ENCODE measurements at regions not wholly inside any gene's neighbourhood (a gene's known extent, or its start where the extent isn't known, plus 50 kb on each side); places are given as distances from the start of the nearest gene placed in this dataset.

DNA sequence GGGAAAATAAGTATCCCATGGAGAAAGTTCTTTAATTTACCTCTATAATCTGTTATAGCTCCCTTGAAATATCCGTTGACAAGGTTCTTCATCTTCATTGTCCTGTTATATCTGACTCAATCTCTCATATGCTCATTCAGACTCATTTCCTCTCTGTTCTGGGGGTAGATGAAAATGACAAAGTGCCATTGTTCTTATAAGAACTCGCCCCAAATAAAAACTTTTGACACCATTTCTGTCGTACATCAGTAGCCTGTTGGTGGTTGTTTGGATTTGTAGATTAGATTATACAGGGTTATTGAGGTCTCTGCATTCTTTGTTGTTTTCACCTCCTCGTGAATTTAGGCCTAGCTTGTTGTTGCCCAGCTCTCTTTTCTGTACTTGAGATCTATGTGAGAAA lies 55.2 kb upstream of the IPO9 start:
- no peak overlapping the region for H3K4me3 ChIP-seq (ENCODE audit: low read length)
- H3K9ac ChIP-seq (ENCODE audit: extremely low read depth, low read length, poor library complexity, severe bottlenecking) = no peak overlapping the region
- Mint-ChIP-seq H3K27me3 (ENCODE audit: insufficient read depth) (peaks cover 50% of the 10 kb centered on the region), H3K36me3 (ENCODE audit: low read depth) (peaks cover 16% of the 10 kb centered on the region), H3K9me3 (peaks cover 27% of the 10 kb centered on the region), H3K4me3 (no peak overlapping the region), H3K4me1 (peaks cover 19% of the 10 kb centered on the region), H3K27ac (no peak overlapping the region)
- 94 to 100% methylated on average over 1 to 4 of the region's 4 CpGs for WGBS, 2 experiments (ENCODE audit: insufficient coverage in 1 of 2, insufficient read length in 1 of 2)
- peaks cover 32% of the 10 kb centered on the region for H3K27me3 ChIP-seq (ENCODE audit: control insufficient read depth, insufficient read depth, low read length, poor library complexity, severe bottlenecking)
- H3K9me3 ChIP-seq (ENCODE audit: control insufficient read depth, low read length) = peaks cover 21% of the 10 kb centered on the region
- no peaks in the 10 kb centered on the region for H3K36me3 ChIP-seq (ENCODE audit: control insufficient read depth, insufficient read depth, low read length)
- TF ChIP-seq, protein P1, sequence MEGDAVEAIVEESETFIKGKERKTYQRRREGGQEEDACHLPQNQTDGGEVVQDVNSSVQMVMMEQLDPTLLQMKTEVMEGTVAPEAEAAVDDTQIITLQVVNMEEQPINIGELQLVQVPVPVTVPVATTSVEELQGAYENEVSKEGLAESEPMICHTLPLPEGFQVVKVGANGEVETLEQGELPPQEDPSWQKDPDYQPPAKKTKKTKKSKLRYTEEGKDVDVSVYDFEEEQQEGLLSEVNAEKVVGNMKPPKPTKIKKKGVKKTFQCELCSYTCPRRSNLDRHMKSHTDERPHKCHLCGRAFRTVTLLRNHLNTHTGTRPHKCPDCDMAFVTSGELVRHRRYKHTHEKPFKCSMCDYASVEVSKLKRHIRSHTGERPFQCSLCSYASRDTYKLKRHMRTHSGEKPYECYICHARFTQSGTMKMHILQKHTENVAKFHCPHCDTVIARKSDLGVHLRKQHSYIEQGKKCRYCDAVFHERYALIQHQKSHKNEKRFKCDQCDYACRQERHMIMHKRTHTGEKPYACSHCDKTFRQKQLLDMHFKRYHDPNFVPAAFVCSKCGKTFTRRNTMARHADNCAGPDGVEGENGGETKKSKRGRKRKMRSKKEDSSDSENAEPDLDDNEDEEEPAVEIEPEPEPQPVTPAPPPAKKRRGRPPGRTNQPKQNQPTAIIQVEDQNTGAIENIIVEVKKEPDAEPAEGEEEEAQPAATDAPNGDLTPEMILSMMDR (conservative IDR thresholded peaks at IDR 0.05) = no peak
- H3K27ac ChIP-seq (ENCODE audit: low read depth, low read length) = no peak overlapping the region
- no peak for DNase-seq
- peaks cover 3% of the 10 kb centered on the region for H3K4me1 ChIP-seq (ENCODE audit: control insufficient read depth, insufficient read depth, low read length)

DNA sequence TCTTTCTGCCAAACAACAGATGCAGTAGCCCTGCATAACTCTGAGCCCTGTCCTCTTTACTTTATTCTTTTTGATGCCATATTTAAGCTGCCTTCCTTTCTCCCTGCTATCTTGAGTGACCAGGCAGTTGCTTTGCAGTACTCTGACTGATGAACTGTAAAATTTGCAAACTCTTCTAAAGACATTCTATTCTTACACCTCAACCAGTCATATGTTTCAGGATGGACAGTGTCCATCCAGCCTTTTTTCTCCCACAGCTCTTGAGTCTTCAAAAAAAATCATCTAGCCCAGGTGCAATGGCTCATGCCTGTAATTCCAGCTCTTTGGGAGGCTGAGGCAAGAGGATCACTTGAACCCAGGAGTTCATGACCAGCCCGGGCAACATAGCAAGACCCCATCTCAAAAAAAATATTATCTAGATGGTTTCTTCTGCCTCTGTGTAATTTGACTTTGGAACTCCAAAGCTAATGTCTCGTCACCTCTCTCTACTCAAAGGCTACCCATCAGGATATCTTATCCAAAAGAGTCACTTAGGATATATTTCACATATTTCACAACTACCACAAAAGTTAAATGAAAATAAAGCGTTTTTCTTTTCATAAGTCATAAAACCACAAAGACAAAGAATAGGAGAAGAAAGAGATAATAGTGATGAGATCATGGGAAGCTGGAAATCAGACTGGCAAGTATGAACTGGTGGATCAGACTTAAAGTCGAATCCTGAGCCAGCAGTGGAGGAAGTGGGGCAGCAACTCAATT lies 54.6 kb upstream of the IPO9 start:
- 63 to 65% methylated on average over 3 of the region's 4 CpGs for WGBS, 2 experiments (ENCODE audit: insufficient coverage in 1 of 2, insufficient read length in 1 of 2)
- H3K4me3 ChIP-seq (ENCODE audit: low read length) = no peak overlapping the region
- Mint-ChIP-seq H3K36me3 (ENCODE audit: low read depth) (peaks cover 16% of the 10 kb centered on the region), H3K27me3 (ENCODE audit: insufficient read depth) (peaks cover 50% of the 10 kb centered on the region), H3K9me3 (peaks cover 27% of the 10 kb centered on the region), H3K4me1 (peaks cover 21% of the 10 kb centered on the region), H3K4me3 (no peak overlapping the region), H3K27ac (no peak overlapping the region)
- no peaks in the 10 kb centered on the region for H3K36me3 ChIP-seq (ENCODE audit: control insufficient read depth, insufficient read depth, low read length)
- peaks cover 3% of the 10 kb centered on the region for H3K4me1 ChIP-seq (ENCODE audit: control insufficient read depth, insufficient read depth, low read length)
- H3K27me3 ChIP-seq (ENCODE audit: control insufficient read depth, insufficient read depth, low read length, poor library complexity, severe bottlenecking) = peaks cover 32% of the 10 kb centered on the region
- TF ChIP-seq, protein P1 (conservative IDR thresholded peaks at IDR 0.05) = no peak
- DNase-seq = no peak
- H3K9me3 ChIP-seq (ENCODE audit: control insufficient read depth, low read length) = peaks cover 21% of the 10 kb centered on the region
- H3K27ac ChIP-seq (ENCODE audit: low read depth, low read length) = no peak overlapping the region
- no peak overlapping the region for H3K9ac ChIP-seq (ENCODE audit: extremely low read depth, low read length, poor library complexity, severe bottlenecking)

DNA sequence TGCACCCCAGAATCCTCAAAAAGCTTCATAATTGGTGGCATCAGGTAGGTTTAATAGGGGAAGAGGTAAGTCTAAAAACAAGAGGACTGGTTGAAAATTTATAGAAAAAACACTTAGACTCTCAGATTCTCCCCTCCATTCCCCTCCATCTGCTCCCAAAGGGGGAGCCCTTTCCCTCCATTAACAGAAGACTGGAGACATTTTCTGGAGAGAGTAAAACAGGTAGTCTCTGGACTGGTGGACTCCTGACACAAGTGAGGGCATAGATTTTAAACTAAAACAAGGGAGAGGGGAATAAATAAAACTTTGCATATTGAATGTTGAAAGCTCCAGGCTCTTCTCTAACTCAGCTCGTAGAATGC lies 54.0 kb upstream of the IPO9 start:
- Histone ChIP-seq H3K27me3 (ENCODE audit: control insufficient read depth, insufficient read depth, low read length, poor library complexity, severe bottlenecking) (peaks cover 32% of the 10 kb centered on the region), H3K9me3 (ENCODE audit: control insufficient read depth, low read length) (peaks cover 21% of the 10 kb centered on the region), H3K4me3 (ENCODE audit: low read length) (no peak overlapping the region), H3K36me3 (ENCODE audit: control insufficient read depth, insufficient read depth, low read length) (no peaks in the 10 kb centered on the region), H3K4me1 (ENCODE audit: control insufficient read depth, insufficient read depth, low read length) (peaks cover 3% of the 10 kb centered on the region), H3K9ac (ENCODE audit: extremely low read depth, low read length, poor library complexity, severe bottlenecking) (no peak overlapping the region), H3K27ac (ENCODE audit: low read depth, low read length) (no peak overlapping the region)
- Mint-ChIP-seq H3K9me3 (peaks cover 27% of the 10 kb centered on the region), H3K4me3 (no peak overlapping the region), H3K27me3 (ENCODE audit: insufficient read depth) (peaks cover 54% of the 10 kb centered on the region), H3K36me3 (ENCODE audit: low read depth) (peaks cover 16% of the 10 kb centered on the region), H3K4me1 (peaks cover 21% of the 10 kb centered on the region), H3K27ac (no peak overlapping the region)
- WGBS, 2 experiments (ENCODE audit: insufficient coverage in 1 of 2, insufficient read length in 1 of 2) = 96 to 100% methylated on average over 1 of the region's 1 CpG
- DNase-seq = no peak
- TF ChIP-seq, protein P1 (conservative IDR thresholded peaks at IDR 0.05) = peak; percentile 40
